HFFc6 (cell line): ENCODE measurements at regions not wholly inside any gene's neighbourhood (a gene's known extent, or its start where the extent isn't known, plus 50 kb on each side); places are given as distances from the start of the nearest gene placed in this dataset.

Experiments used
- DNase-seq: peaks from one replicate; pipeline ENCODE4 v3.0.0-alpha.2; 2018
- H3K27ac Mint-ChIP-seq: 2 replicates; pipeline ENCODE4 v1.8.0; 2020; ENCODE audit warnings: mild to moderate bottlenecking, mixed read lengths
- H3K27me3 Mint-ChIP-seq: 2 replicates; pipeline ENCODE4 v1.8.0; 2021; ENCODE audit warnings: mild to moderate bottlenecking, moderate library complexity, mixed read lengths; ENCODE audit not compliant: insufficient read depth
- H3K36me3 Mint-ChIP-seq: 2 replicates; pipeline ENCODE4 v1.8.0; 2021; ENCODE audit warnings: low read depth, mixed read lengths
- H3K4me1 Mint-ChIP-seq: 2 replicates; pipeline ENCODE4 v1.8.0; 2020; ENCODE audit warnings: low read depth, mixed read lengths
- H3K4me3 Mint-ChIP-seq: 2 replicates; pipeline ENCODE4 v1.8.0; 2020; ENCODE audit warnings: mild to moderate bottlenecking, moderate library complexity, mixed read lengths
- H3K9me3 Mint-ChIP-seq: 2 replicates; pipeline ENCODE4 v1.8.0; 2020; ENCODE audit warnings: mild to moderate bottlenecking, mixed read lengths
- TF ChIP-seq, protein P1 (sequence below): fragments of 200-600 bp; sonication (generic); IDR thresholded peaks from 2 replicates; pipeline ENCODE4 v1.5.0; 2021; ENCODE audit warnings: antibody characterized with exemption, mild to moderate bottlenecking

DNA sequence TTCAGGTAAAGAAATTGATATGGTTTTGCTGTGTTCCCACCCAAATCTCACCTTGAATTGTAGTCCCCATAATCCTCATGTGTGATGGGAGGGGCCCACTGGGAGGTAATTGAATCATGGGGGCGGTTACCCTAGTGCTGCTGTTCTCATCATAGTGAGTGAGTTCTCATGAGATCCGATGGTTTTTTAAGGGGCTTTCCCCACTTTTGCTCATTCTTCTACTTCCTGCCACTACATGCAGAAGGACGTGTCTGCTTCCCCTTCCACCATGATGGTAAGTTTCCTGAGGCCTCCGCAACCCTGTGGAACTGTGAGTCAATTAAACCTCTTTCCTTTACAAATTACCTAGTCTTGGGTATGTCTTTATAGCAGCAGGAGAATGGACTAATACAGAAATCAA, 69.3 kb downstream of the MIS18A start:
- Mint-ChIP-seq H3K4me3 (no peak overlapping the region), H3K27ac (no peak overlapping the region), H3K4me1 (no peaks in the 10 kb centered on the region), H3K36me3 (no peaks in the 10 kb centered on the region), H3K27me3 (no peaks in the 10 kb centered on the region; the same call in 1 of the 2 replicates), H3K9me3 (peaks cover 10% of the 10 kb centered on the region)
- no peak for DNase-seq
- TF ChIP-seq, protein P1, sequence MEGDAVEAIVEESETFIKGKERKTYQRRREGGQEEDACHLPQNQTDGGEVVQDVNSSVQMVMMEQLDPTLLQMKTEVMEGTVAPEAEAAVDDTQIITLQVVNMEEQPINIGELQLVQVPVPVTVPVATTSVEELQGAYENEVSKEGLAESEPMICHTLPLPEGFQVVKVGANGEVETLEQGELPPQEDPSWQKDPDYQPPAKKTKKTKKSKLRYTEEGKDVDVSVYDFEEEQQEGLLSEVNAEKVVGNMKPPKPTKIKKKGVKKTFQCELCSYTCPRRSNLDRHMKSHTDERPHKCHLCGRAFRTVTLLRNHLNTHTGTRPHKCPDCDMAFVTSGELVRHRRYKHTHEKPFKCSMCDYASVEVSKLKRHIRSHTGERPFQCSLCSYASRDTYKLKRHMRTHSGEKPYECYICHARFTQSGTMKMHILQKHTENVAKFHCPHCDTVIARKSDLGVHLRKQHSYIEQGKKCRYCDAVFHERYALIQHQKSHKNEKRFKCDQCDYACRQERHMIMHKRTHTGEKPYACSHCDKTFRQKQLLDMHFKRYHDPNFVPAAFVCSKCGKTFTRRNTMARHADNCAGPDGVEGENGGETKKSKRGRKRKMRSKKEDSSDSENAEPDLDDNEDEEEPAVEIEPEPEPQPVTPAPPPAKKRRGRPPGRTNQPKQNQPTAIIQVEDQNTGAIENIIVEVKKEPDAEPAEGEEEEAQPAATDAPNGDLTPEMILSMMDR = no peak

DNA sequence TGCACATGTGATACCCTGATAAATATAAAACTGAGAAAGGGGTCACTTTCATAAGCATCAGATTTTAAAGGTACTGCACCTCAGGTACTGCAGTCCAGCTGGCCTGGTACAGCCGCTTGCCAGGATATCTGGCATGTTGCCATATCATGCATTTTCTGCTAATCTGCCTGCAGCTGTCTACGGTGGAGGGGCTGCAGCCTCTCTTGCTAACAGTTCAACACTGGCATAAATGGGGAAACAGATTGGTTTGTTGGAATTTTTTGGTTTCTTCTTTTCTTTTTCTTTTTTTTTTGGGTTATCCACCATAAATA, 71.5 kb downstream of the MIS18A start:
- Mint-ChIP-seq H3K9me3 (peaks cover 14% of the 10 kb centered on the region), H3K4me3 (no peak overlapping the region), H3K36me3 (no peaks in the 10 kb centered on the region), H3K4me1 (no peaks in the 10 kb centered on the region), H3K27me3 (no peaks in the 10 kb centered on the region; the same call in 1 of the 2 replicates), H3K27ac (no peak overlapping the region)
- TF ChIP-seq, protein P1 = no peak
- no peak for DNase-seq

DNA sequence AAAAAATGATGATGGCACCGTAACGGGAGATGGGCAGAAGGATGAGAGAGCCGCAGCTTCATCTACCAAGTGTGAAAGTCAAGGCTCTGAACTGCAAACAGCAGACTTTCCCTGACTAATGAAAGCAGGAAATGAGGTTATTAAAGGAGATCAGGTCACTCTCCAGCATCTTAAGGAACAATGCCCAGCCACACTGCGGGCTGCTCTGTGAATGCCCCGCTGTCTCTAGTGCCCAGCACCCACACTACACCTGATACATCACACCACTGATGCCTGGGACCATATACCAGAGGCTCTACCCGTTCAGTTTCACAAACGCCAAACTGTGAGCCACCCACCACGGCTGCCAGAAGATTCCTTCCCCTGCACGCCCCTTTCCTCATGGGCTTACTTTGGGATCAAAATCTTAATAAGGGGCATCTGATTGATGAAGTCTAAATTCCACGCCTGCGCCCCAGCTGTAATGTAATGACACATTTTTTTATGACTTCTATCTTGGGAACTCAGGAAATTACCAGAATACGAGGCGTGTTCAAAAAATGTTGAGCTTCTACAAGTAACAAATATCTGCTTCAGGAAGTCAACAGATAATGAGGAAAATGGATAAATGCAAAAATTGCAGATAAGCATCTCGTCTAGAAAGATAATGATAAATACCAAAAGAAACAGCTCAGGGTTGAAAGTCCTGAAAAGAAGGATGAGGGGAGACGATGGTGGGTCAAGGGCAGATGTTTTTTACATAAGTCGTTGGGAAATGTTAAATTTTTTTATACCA, 72.0 kb downstream of the MIS18A start:
- H3K27ac Mint-ChIP-seq = no peak overlapping the region
- no peaks in the 10 kb centered on the region; the same call in 1 of the 2 replicates for H3K27me3 Mint-ChIP-seq
- no peaks in the 10 kb centered on the region for H3K4me1 Mint-ChIP-seq
- no peak for DNase-seq
- TF ChIP-seq, protein P1 = no peak
- H3K9me3 Mint-ChIP-seq = peaks cover 14% of the 10 kb centered on the region
- no peaks in the 10 kb centered on the region for H3K36me3 Mint-ChIP-seq
- no peak overlapping the region for H3K4me3 Mint-ChIP-seq

DNA sequence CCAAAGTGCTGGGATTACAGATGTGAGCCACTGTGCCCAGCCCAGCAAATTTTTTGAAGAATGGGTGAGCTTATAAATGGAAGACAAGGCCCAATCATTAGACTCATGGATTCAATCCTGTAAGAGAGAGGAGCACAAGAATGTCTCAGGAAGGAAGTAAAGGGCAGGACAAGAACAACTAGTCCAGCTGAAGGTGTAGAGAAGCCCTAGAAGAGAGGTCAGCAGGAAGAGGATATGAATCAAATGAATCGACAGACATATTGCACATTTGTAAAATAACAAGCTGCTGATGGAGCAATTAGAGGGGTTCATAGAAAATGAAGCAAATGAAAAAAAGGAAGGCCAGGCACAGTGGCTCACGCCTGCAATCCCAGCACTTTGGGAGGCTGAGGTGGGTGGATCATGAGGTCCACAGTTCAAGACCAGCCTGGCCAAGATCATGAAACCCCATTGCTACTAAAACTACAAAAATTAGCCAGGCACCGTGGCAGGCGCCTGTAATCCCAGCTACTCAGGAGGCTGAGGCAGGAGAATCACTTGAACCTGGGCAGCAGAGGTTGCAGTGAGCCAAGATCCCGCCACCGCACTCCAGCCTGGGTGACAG, 74.9 kb downstream of the MIS18A start:
- peaks cover 18% of the 10 kb centered on the region for H3K9me3 Mint-ChIP-seq
- DNase-seq = no peak
- H3K4me1 Mint-ChIP-seq = no peaks in the 10 kb centered on the region
- no peak overlapping the region for H3K4me3 Mint-ChIP-seq
- H3K36me3 Mint-ChIP-seq = no peaks in the 10 kb centered on the region
- TF ChIP-seq, protein P1 = no peak
- no peaks in the 10 kb centered on the region; the same call in 1 of the 2 replicates for H3K27me3 Mint-ChIP-seq
- H3K27ac Mint-ChIP-seq = no peak overlapping the region

DNA sequence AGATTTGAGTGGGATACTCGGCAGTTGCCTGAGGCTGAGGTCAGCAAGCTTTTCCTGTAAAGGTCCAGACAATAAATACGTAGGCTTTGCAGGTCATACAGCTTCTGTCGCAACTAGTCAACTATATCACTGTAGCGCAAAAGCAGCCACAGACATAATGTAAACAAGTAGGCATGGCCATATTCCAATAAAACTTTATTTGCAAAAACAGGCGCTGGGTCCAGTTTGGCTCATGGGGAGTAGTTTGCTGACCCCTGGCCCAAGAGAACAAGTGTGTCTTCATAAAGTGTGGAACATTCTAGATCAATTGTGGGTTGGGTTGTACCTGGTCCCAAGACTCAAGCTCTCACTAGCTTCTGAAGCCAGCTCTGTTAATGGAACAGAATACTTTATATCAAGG, 78.8 kb downstream of the MIS18A start:
- TF ChIP-seq, protein P1 = no peak
- Mint-ChIP-seq H3K36me3 (no peaks in the 10 kb centered on the region), H3K9me3 (peaks cover 22% of the 10 kb centered on the region), H3K4me1 (no peaks in the 10 kb centered on the region), H3K4me3 (no peak overlapping the region), H3K27ac (no peak overlapping the region), H3K27me3 (no peaks in the 10 kb centered on the region)
- DNase-seq = no peak
